Neuronal stem cell (in vitro differentiated cells): ENCODE measurements at regions not wholly inside any gene's neighbourhood (a gene's known extent, or its start where the extent isn't known, plus 50 kb on each side); places are given as distances from the start of the nearest gene placed in this dataset.

Source experiments
- DNase-seq: peaks from one replicate; pipeline ENCODE4 v3.0.0-alpha.2; 2013; ENCODE audit warnings: low spot score
- H2AFZ ChIP-seq: one replicate; pipeline ENCODE4 v1.6.1; 2013; ENCODE audit warnings: mild to moderate bottlenecking, low read length, inconsistent platforms
- H2AK5ac ChIP-seq: 2 replicates; pipeline ENCODE4 v1.6.1; 2013; ENCODE audit warnings: low read depth, mild to moderate bottlenecking, inconsistent platforms, low read length, moderate library complexity, mixed read lengths
- H2BK120ac ChIP-seq: 2 replicates; pipeline ENCODE4 v1.6.1; 2013; ENCODE audit warnings: low read depth, mild to moderate bottlenecking, inconsistent platforms, low read length, moderate library complexity, mixed read lengths
- H2BK12ac ChIP-seq: one replicate; pipeline ENCODE4 v1.6.1; 2013; ENCODE audit warnings: low read length, inconsistent platforms
- H2BK15ac ChIP-seq: 2 replicates; pipeline ENCODE4 v1.6.1; 2013; ENCODE audit warnings: mild to moderate bottlenecking, low read length, inconsistent platforms, mixed read lengths
- H2BK5ac ChIP-seq: one replicate; pipeline ENCODE4 v1.6.1; 2013; ENCODE audit warnings: inconsistent platforms, mild to moderate bottlenecking, low read length, moderate library complexity
- H3K14ac ChIP-seq: one replicate; pipeline ENCODE4 v1.6.1; 2013; ENCODE audit warnings: low read length, inconsistent platforms
- H3K18ac ChIP-seq: 2 replicates; pipeline ENCODE4 v1.6.1; 2013; ENCODE audit warnings: low read length, inconsistent platforms
- H3K23ac ChIP-seq: 2 replicates; pipeline ENCODE4 v1.6.1; 2013; ENCODE audit warnings: low read depth, mild to moderate bottlenecking, mixed read lengths, low read length, inconsistent platforms; ENCODE audit not compliant: poor library complexity
- H3K27ac ChIP-seq: replicated peaks from 3 replicates; pipeline ENCODE4 v1.5.1; 2013; ENCODE audit warnings: low read length, inconsistent platforms
- H3K27me3 ChIP-seq, 3 experiments: 2 replicates each; pipeline ENCODE4 v1.6.1; 2013; ENCODE audit warnings: low read length in 3 of 3, mild to moderate bottlenecking in 2 of 3, inconsistent platforms in 1 of 3, low read depth in 1 of 3, mixed read lengths in 1 of 3, moderate library complexity in 1 of 3; ENCODE audit not compliant: control insufficient read depth in 3 of 3, insufficient read depth in 3 of 3
- H3K36me3 ChIP-seq, 2 donors: replicated peaks in 1 of 2; 2 replicates each; pipeline ENCODE4 v1.6.1; 2013; ENCODE audit warnings: low read length in 2 of 2; ENCODE audit not compliant: control insufficient read depth in 2 of 2, insufficient read depth in 2 of 2
- H3K4ac ChIP-seq: 2 replicates; pipeline ENCODE4 v1.6.1; 2013; ENCODE audit warnings: inconsistent platforms, mild to moderate bottlenecking, low read length, moderate library complexity
- H3K4me1 ChIP-seq, 2 donors: 1 replicate in 1 of 2; 2 replicates in 1 of 2; pipeline ENCODE4 v1.6.1; 2013; ENCODE audit warnings: low read length in 2 of 2, low read depth in 1 of 2; ENCODE audit not compliant: control insufficient read depth in 2 of 2, insufficient read depth in 1 of 2
- H3K4me2 ChIP-seq: one replicate; pipeline ENCODE4 v1.6.1; 2013; ENCODE audit warnings: mild to moderate bottlenecking, low read length, inconsistent platforms; ENCODE audit not compliant: insufficient read depth, poor library complexity, severe bottlenecking
- H3K4me3 ChIP-seq, 2 donors: 2 replicates each; pipeline ENCODE4 v1.5.1; 2013; ENCODE audit warnings: low read length in 2 of 2, mild to moderate bottlenecking in 2 of 2, inconsistent platforms in 1 of 2, moderate library complexity in 1 of 2
- H3K79me1 ChIP-seq: one replicate; pipeline ENCODE4 v1.6.1; 2013; ENCODE audit warnings: low read depth, mild to moderate bottlenecking, inconsistent platforms, low read length, moderate library complexity
- H3K9ac ChIP-seq: one replicate; pipeline ENCODE4 v1.6.1; 2013; ENCODE audit warnings: mild to moderate bottlenecking, low read depth, low read length, inconsistent platforms; ENCODE audit not compliant: poor library complexity
- H3K9me3 ChIP-seq, 2 donors: replicated peaks in 1 of 2; 2 replicates each; pipeline versions ENCODE3 to v1.6.1; 2013; ENCODE audit warnings: low read length in 2 of 2, mild to moderate bottlenecking in 2 of 2, inconsistent platforms in 1 of 2, low read depth in 1 of 2, mixed read lengths in 1 of 2, moderate library complexity in 1 of 2; ENCODE audit not compliant: control insufficient read depth in 2 of 2, insufficient read depth in 1 of 2
- H4K8ac ChIP-seq: one replicate; pipeline ENCODE4 v1.6.1; 2013; ENCODE audit warnings: low read depth, mild to moderate bottlenecking, inconsistent platforms, low read length, moderate library complexity
- H4K91ac ChIP-seq: one replicate; pipeline ENCODE4 v1.6.1; 2013; ENCODE audit warnings: low read length, low read depth, mild to moderate bottlenecking, inconsistent platforms; ENCODE audit not compliant: poor library complexity
- WGBS, 2 donors: extraction: QIAGEN DNeasy Blood & Tissue Kit; methylation state at CpG; one replicate each; pipeline ENCODE4 v1.1.7; 2013; ENCODE audit warnings: missing lambda C conversion rate in 2 of 2, mixed read lengths in 1 of 2; ENCODE audit not compliant: insufficient read length in 2 of 2, insufficient replicate concordance in 1 of 2; ENCODE audit errors: extremely low coverage in 2 of 2; 5-methylcytosine and 5-hydroxymethylcytosine counted together

- Histone ChIP-seq H3K23ac (no peak overlapping the region), H2BK120ac (no peak overlapping the region), H3K14ac (no peak overlapping the region), H3K4me3 (no peak overlapping the region), H4K8ac (no peak overlapping the region), H3K4me1 (peaks cover 0 to 12% of the 10 kb centered on the region in 2 donors), H3K9ac (no peak overlapping the region), H2BK12ac (no peak overlapping the region), H4K91ac (no peak overlapping the region), H2BK5ac (no peak overlapping the region), H3K27ac (no peak overlapping the region), H3K18ac (no peak overlapping the region), H3K36me3 (no peaks in the 10 kb centered on the region), H3K4me2 (no peak overlapping the region), H2BK15ac (no peak overlapping the region), H3K79me1 (no peaks in the 10 kb centered on the region), H3K27me3 (no peaks in the 10 kb centered on the region), H3K4ac (no peak overlapping the region), H2AFZ (no peak overlapping the region), H3K9me3 (peaks cover 0 to 7% of the 10 kb centered on the region in 2 donors), H2AK5ac (no peak overlapping the region)
- no CpG with 5 or more reads among the region's 1 CpG for WGBS, 2 donors
- no peak for DNase-seq
Observed at GRCh38 chr7:25678215-25678614, 449.9 kb upstream of the NPVF start.

GRCh38 chr7:25680636-25681035, 452.4 kb upstream of the NPVF start:
- H3K36me3 ChIP-seq: no peaks in the 10 kb centered on the region
- H3K27ac ChIP-seq: no peak overlapping the region
- DNase-seq: no peak
- H4K8ac ChIP-seq: no peak overlapping the region
- no peaks in the 10 kb centered on the region for H3K79me1 ChIP-seq
- no peak overlapping the region for H2BK12ac ChIP-seq
- no peak overlapping the region for H3K4ac ChIP-seq
- no peak overlapping the region for H4K91ac ChIP-seq
- no peak overlapping the region for H2BK120ac ChIP-seq
- no peak overlapping the region for H3K9ac ChIP-seq
- H2BK15ac ChIP-seq: no peak overlapping the region
- peaks cover 0 to 7% of the 10 kb centered on the region in 2 donors for H3K9me3 ChIP-seq
- H3K18ac ChIP-seq: no peak overlapping the region
- no peak overlapping the region for H2AK5ac ChIP-seq
- no peak overlapping the region for H3K4me2 ChIP-seq
- no peak overlapping the region for H3K4me3 ChIP-seq
- no peaks in the 10 kb centered on the region for H3K27me3 ChIP-seq
- H3K14ac ChIP-seq: no peak overlapping the region
- H3K23ac ChIP-seq: no peak overlapping the region
- peaks cover 0 to 16% of the 10 kb centered on the region in 2 donors for H3K4me1 ChIP-seq
- H2AFZ ChIP-seq: no peak overlapping the region
- H2BK5ac ChIP-seq: no peak overlapping the region

- Histone ChIP-seq H3K4ac (no peak overlapping the region), H3K27me3 (no peaks in the 10 kb centered on the region), H3K4me2 (no peak overlapping the region), H2BK15ac (no peak overlapping the region), H3K4me3 (no peak overlapping the region), H4K91ac (no peak overlapping the region), H3K23ac (no peak overlapping the region), H4K8ac (no peak overlapping the region), H3K18ac (no peak overlapping the region), H3K14ac (no peak overlapping the region), H3K27ac (no peak overlapping the region), H3K79me1 (no peaks in the 10 kb centered on the region), H2AK5ac (no peak overlapping the region), H3K4me1 (peaks cover 0 to 5% of the 10 kb centered on the region in 2 donors), H3K9me3 (peaks cover 0 to 17% of the 10 kb centered on the region in 2 donors), H2BK5ac (no peak overlapping the region), H2BK120ac (no peak overlapping the region), H2BK12ac (no peak overlapping the region), H3K36me3 (no peaks in the 10 kb centered on the region), H2AFZ (no peak overlapping the region), H3K9ac (no peak overlapping the region)
- no CpG with 5 or more reads among the region's 4 CpGs for WGBS, 2 donors
- no peak for DNase-seq
Observed at GRCh38 chr7:25684360-25684759, 456.1 kb upstream of the NPVF start.

- Histone ChIP-seq H2BK12ac (no peak overlapping the region), H3K4me3 (no peak overlapping the region)
Observed at GRCh38 chr7:25686493-25686892, 458.2 kb upstream of the NPVF start.

More at GRCh38 chr7:25686493-25686892, 458.2 kb upstream of the NPVF start:
- no peaks in the 10 kb centered on the region for H3K36me3 ChIP-seq
- no peak overlapping the region for H2BK120ac ChIP-seq
- no peak overlapping the region for H2AK5ac ChIP-seq
- no peak overlapping the region for H3K4me2 ChIP-seq
- no CpG with 5 or more reads among the region's 4 CpGs for WGBS, 2 donors
- no peak overlapping the region for H3K18ac ChIP-seq
- DNase-seq: no peak
- no peak overlapping the region for H3K9ac ChIP-seq
- no peak overlapping the region for H4K8ac ChIP-seq
- H2BK5ac ChIP-seq: no peak overlapping the region
- peaks cover 0 to 17% of the 10 kb centered on the region in 2 donors for H3K9me3 ChIP-seq
- H3K23ac ChIP-seq: no peak overlapping the region
- H2BK15ac ChIP-seq: no peak overlapping the region
- H3K27me3 ChIP-seq: no peaks in the 10 kb centered on the region
- H2AFZ ChIP-seq: no peak overlapping the region
- H3K79me1 ChIP-seq: no peaks in the 10 kb centered on the region
- no peak overlapping the region for H3K27ac ChIP-seq
- H3K4ac ChIP-seq: no peak overlapping the region
- no peak overlapping the region for H4K91ac ChIP-seq
- peaks cover 0 to 5% of the 10 kb centered on the region in 2 donors for H3K4me1 ChIP-seq
- no peak overlapping the region for H3K14ac ChIP-seq
